Chondrocyte (in vitro differentiated cells): ENCODE measurements at regions not wholly inside any gene's neighbourhood (a gene's known extent, or its start where the extent isn't known, plus 50 kb on each side); places are given as distances from the start of the nearest gene placed in this dataset.

Experiments
- DNase-seq: peaks from one replicate; pipeline ENCODE4 v3.0.0; 2021; ENCODE audit warnings: mixed read lengths, low spot score
- H3K27ac Mint-ChIP-seq: one replicate; pipeline ENCODE4 v1.8.0; 2021; ENCODE audit warnings: mild to moderate bottlenecking, moderate library complexity, mixed read lengths; ENCODE audit not compliant: unreplicated experiment
- H3K27me3 Mint-ChIP-seq: 2 replicates; pipeline ENCODE4 v1.8.0; 2021; ENCODE audit warnings: low read depth, mixed read lengths
- H3K36me3 Mint-ChIP-seq: 2 replicates; pipeline ENCODE4 v1.8.0; 2021; ENCODE audit warnings: low read depth, mixed read lengths
- H3K4me1 Mint-ChIP-seq: 2 replicates; pipeline ENCODE4 v1.8.0; 2021; ENCODE audit warnings: low read depth, mild to moderate bottlenecking, mixed read lengths
- H3K4me3 Mint-ChIP-seq: one replicate; pipeline ENCODE4 v1.8.0; 2021; ENCODE audit warnings: mild to moderate bottlenecking, moderate library complexity, mixed read lengths; ENCODE audit not compliant: unreplicated experiment
- H3K9me3 Mint-ChIP-seq: 2 replicates; pipeline ENCODE4 v1.8.0; 2021; ENCODE audit warnings: low read depth, mixed read lengths
- TF ChIP-seq, protein P1 (sequence below): fragments of 200-600 bp; sonication (generic); IDR thresholded peaks from 2 replicates; pipeline ENCODE4 v1.5.0; 2021; ENCODE audit warnings: antibody characterized with exemption, mild to moderate bottlenecking, moderate library complexity

GRCh38 chr12:90331821-90332220 is 623.2 kb downstream of the CCER1 start:
- peaks cover 6% of the 10 kb centered on the region for H3K9me3 Mint-ChIP-seq
- peaks cover 36% of the 10 kb centered on the region for H3K4me1 Mint-ChIP-seq
- no peaks in the 10 kb centered on the region for H3K27me3 Mint-ChIP-seq

GRCh38 chr12:90331262-90331661 is 622.6 kb upstream of the ATP2B1 start:
- no peaks in the 10 kb centered on the region for H3K27me3 Mint-ChIP-seq
- TF ChIP-seq, protein P1, sequence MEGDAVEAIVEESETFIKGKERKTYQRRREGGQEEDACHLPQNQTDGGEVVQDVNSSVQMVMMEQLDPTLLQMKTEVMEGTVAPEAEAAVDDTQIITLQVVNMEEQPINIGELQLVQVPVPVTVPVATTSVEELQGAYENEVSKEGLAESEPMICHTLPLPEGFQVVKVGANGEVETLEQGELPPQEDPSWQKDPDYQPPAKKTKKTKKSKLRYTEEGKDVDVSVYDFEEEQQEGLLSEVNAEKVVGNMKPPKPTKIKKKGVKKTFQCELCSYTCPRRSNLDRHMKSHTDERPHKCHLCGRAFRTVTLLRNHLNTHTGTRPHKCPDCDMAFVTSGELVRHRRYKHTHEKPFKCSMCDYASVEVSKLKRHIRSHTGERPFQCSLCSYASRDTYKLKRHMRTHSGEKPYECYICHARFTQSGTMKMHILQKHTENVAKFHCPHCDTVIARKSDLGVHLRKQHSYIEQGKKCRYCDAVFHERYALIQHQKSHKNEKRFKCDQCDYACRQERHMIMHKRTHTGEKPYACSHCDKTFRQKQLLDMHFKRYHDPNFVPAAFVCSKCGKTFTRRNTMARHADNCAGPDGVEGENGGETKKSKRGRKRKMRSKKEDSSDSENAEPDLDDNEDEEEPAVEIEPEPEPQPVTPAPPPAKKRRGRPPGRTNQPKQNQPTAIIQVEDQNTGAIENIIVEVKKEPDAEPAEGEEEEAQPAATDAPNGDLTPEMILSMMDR = no peak
- no peak for DNase-seq
- peaks cover 36% of the 10 kb centered on the region for H3K4me1 Mint-ChIP-seq
- no peak overlapping the region for H3K27ac Mint-ChIP-seq
- H3K9me3 Mint-ChIP-seq = peaks cover 6% of the 10 kb centered on the region
- no peaks in the 10 kb centered on the region for H3K36me3 Mint-ChIP-seq
- H3K4me3 Mint-ChIP-seq = no peak overlapping the region

More at GRCh38 chr12:90331821-90332220, 623.2 kb downstream of the CCER1 start:
- Mint-ChIP-seq H3K36me3 (no peaks in the 10 kb centered on the region), H3K4me3 (no peak overlapping the region), H3K27ac (no peak overlapping the region)
- TF ChIP-seq, protein P1 = no peak
- no peak for DNase-seq

DNA sequence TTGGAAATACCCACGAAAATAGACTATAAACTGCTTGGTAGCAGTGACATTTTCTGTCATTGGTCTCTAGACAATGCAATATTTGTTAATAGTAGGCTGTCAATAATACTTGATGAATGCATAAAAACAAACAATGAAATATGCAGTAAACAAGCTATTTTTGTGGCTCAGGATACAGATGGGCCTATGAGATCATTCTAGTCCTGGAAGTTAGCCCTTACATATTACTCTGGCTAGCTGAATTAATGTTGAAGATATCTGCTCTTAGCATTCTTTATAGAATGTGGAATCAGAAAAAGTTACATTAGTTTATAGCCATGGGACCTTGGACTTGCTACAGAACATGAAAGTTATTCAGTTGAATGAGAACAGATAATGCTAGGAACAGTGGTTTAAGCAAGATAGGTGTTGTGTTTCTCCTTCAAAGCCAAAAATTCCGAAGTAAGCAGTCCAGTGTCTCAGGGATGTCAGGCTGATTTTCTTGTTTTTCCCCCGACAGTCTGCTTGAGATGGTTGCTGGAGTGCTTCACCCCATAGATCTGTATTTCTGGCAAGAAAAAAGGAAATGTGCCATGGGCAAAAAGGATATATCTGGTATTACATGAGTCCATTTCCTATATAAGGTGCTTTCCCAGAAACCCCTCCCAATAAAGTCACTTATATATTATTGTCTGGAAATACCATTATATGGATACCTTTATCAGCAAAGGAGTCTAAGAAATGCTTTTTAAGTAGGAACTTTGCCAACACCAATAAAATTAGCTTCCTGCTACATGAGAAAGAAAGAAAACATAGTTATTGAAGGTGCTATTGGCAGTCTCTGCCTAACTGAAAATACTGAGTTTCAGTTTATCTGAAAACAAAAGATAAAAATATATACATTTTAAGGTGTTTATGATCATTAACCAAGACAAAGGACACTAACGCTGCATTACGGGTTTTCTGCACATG is 619.4 kb upstream of the ATP2B1 start:
- Mint-ChIP-seq H3K4me3 (no peak overlapping the region), H3K9me3 (peaks cover 6% of the 10 kb centered on the region), H3K36me3 (no peaks in the 10 kb centered on the region), H3K27ac (no peak overlapping the region), H3K27me3 (no peaks in the 10 kb centered on the region), H3K4me1 (peaks cover 14% of the 10 kb centered on the region)
- TF ChIP-seq, protein P1 = no peak
- DNase-seq = no peak

GRCh38 chr12:90323217-90323616 is 614.6 kb upstream of the ATP2B1 start:
- no peak overlapping the region for H3K27ac Mint-ChIP-seq
- H3K4me3 Mint-ChIP-seq = no peak overlapping the region
- H3K27me3 Mint-ChIP-seq = no peaks in the 10 kb centered on the region

GRCh38 chr12:90322006-90322405 is 613.4 kb upstream of the ATP2B1 start:
- Mint-ChIP-seq H3K9me3 (peaks cover 6% of the 10 kb centered on the region), H3K4me3 (no peak overlapping the region), H3K36me3 (peaks cover 2% of the 10 kb centered on the region), H3K4me1 (no peaks in the 10 kb centered on the region), H3K27ac (no peak overlapping the region), H3K27me3 (no peaks in the 10 kb centered on the region)
- TF ChIP-seq, protein P1 = no peak
- no peak for DNase-seq

More at GRCh38 chr12:90323217-90323616, 614.6 kb upstream of the ATP2B1 start:
- Mint-ChIP-seq H3K36me3 (peaks cover 2% of the 10 kb centered on the region), H3K9me3 (peaks cover 6% of the 10 kb centered on the region), H3K4me1 (no peaks in the 10 kb centered on the region)
- no peak for DNase-seq
- TF ChIP-seq, protein P1 = no peak
